ENCODE measurements at regions not wholly inside any gene's neighbourhood (a gene's known extent, or its start where the extent isn't known, plus 50 kb on each side); places are given as distances from the start of the nearest gene placed in this dataset.

GRCh38 chr3:137524751-137525150 is 239.4 kb upstream of the SOX14 start:
- TF ChIP-seq CTCF (IDR thresholded peaks at IDR 0.05) (no peak), POLR2A (IDR thresholded peaks at IDR 0.05) (no peak)
